HG02870 (cell line): ENCODE measurements at regions not wholly inside any gene's neighbourhood (a gene's known extent, or its start where the extent isn't known, plus 50 kb on each side); places are given as distances from the start of the nearest gene placed in this dataset.

Source experiments
- ATAC-seq: cut with Tn5 transposase; IDR thresholded peaks from one replicate; pipeline ENCODE4 v1.9.1; 2021; ENCODE audit warnings: mild to moderate bottlenecking, moderate library complexity; ENCODE audit not compliant: unreplicated experiment

DNA sequence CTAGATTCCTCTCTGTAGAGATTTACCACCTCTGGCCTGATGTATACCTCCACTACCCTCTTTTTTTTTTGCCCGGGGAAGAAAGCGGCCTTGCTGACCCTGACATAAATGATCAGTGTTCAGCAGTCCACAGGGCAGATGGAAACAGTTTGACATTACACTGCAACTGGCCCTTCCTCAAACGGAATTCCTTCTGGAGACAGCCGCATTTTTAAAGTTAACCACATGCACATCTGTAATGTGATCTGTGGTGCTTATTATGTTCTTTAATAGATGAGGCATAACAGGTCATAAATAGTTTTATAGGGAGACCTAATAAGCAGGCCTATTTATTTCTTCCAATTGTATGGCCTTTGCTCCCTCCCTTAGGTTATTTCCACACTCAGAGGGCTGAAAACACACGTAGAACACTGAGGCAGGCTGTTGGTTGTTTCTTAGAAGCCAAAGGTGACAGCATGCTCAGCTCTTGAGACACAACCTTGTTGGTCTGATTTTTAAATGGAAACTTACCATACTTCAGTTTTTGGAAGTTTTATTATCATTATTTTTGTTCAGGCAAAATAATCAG is 84.0 kb upstream of the APC start:
- no peak for ATAC-seq

DNA sequence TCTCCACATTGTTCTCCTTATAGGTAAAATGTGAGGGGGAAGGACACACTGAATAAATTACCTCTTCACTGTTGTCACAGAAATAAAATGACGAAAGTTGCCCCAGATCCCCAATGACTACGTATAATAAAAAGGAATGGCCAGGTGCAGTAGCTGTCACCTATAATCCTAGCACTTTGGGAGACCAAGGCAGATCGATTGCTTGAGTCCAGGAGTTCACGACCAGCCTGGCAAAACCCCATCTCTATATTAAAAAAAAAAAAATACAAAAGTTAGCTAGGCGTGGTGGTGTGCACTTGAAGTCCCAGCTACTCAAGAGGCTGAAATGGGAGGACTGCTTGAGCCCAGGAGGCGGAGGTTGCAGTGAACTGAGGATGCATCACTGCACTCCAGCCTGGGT is 82.2 kb upstream of the APC start:
- ATAC-seq, result no peak

DNA sequence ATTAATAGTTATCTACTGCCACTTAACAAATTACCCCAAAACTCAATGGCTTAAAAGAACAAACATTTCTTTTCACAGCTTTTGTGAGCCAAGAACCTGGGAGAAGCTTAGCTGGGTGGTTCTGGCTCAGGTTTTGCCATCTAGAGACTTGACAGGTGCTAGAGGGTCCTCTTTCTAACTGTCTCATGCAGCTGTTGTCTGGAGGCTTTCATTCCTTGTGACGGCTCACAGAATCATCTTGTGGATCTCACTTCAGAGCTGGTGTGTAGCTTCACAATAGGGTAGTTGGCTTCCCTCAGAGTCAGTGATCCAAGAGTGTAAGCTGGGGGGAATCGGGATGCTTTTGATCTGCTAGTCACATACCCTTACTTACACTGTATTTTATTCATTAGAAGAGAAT is 81.2 kb upstream of the APC start:
- ATAC-seq, result no peak

DNA sequence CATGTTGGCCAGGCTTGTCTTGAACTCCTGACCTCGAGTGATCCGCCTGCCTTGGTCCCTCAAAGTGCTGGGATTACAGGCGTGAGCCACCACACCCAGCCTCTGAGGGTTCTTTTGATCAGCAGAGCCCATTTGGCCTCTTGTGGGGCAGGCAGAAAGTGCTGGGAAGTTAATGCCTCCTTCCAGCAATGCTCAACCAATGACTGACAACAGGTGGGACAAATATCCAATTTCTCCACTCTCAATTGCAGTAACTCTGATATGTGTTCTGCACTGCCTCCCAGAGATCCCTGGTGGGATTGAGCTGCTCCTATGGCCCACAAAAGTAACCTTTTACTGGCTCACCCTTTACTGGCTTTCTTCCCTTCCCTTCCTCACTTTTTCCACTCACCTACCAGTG is 79.9 kb upstream of the APC start:
- ATAC-seq, result no peak

DNA sequence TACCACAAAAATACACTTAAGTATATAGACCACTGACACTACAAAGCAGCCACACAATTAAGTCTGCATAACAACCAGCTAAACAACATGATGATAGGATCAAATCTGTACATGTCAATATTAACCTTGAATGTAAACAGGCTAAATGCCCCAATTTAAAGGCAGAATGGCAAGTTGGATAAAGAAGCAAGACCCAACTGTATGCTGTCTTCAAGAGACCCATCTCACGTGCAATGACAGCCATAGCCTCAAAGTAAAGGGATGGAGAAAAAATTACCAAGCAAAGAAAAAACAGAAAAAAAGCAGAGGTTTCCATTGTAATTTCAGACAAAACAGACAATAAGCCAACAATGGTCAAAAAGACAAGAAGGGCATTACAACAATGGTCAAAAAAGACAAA is 77.3 kb upstream of the APC start:
- no peak for ATAC-seq

DNA sequence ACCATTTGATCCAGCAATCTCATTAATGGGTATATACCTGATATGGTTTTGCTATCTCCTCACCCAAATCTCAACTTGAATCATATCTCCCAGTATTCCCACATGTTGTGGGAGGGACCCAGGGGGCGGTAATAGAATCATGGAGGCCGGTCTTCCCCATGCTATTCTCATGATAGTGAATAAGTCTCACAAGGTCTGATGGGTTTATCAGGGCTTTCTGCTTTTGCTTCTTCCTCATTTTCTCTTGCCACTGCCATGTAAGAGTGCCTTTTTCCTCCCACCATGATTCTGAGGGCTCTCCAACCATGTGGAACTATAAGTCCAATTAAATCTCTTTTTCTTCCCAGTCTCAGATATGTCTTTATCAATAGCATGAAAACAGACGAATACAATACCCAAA is 74.5 kb upstream of the APC start:
- no peak for ATAC-seq

DNA sequence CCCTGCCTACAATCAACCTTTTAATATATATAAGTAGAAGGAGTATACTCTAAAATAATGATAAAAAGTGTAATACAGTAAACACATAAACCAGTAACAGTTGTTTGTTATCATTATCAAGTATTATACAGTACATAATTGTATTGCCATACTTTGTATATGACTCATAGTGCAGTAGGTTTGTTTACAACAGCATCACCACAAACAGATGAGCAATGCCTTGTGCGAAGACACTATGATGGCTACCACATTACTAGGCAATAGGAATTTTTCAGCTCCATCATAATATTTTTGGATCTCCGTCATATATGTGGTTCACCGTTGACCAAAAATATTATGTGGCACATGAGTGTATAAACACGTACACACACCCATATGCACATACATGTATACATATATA is 69.7 kb upstream of the APC start:
- no peak for ATAC-seq

DNA sequence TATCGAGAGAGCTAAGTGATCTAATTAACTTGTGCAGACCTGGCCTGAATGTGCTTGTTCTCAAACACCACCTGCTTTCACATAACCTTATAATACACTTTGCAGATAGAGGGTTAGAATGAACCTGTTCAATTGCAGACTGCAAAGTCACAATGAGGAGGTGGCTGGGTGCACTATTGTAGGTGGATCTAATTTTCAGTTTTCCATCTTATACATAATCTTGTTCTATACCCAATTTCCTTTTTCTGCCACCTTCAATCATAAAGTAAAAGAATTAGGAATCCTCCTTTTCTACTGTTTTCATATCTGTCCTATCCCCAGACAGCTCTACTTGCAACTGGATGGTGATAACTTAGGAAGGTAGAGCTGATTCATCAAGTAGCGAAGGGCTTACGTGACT is 68.8 kb upstream of the APC start:
- ATAC-seq, result no peak

DNA sequence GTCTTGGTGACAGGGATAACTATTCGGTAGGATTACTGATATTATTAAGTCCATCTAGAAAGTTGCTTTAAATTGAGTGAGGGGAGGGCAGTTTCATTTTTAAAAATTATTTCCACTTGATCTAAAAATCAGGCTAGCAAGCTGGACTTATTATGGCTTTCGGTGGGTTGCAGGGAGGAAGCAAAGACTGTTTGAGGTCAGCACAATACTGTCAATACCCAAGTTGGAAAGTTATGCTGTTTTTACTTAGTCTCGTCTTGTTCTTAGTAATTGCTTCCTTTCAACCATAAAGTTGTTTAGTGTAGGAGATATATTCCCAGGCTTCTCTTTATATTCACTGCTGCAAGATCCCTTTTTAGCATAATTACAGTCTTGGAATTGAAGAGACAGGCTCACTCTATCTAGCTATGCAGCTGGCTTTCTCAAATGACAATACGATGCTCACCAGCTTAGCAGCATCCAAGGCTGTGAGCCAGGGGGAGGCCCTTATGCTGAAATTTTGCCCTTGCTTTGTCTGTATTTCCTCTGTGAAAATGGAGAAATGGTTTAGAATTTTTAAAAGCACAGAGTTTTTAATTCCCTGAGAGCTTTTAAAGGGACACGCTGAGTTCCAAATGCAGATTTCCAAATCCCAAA is 68.2 kb upstream of the APC start:
- peak; percentile 59 for ATAC-seq

DNA sequence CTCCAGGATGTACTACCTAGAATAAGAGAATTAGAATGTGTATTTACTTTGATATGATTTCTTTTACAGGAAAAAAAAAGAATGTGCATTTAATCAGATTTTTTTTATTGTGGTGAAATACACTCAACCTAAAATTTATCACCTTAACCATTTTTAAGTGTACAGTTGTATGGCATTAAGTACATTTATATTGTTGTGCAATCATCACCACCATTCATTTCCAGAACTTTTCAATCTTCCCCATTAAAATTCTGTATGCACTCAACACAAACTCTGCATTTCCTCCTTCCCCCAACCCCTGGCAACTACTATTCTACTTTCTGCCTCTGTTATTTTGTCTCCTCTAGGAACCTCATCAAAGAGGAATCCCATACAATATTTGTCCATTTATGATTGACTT is 66.0 kb upstream of the APC start:
- ATAC-seq, result no peak

DNA sequence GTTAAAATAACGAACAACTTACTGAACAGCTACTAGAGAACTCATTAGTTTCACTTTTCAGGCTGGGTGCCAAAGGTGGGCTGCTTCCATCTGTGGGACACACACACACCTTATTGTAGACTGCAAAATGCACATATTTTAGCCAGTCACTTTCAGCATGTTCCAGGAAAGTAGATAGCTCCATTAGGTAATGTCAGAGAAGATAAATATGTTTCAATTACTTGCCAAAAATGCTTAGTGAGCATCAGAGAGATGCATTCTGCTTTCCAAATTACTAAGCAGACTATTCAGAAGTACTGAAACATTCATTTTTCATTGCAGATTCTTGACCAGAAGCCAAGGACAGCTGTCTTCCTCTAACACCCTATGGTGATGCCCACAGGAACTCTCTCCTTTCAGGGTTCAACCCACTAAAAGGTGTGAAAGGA is 56.2 kb upstream of the APC start:
- ATAC-seq, result peak; percentile 77

DNA sequence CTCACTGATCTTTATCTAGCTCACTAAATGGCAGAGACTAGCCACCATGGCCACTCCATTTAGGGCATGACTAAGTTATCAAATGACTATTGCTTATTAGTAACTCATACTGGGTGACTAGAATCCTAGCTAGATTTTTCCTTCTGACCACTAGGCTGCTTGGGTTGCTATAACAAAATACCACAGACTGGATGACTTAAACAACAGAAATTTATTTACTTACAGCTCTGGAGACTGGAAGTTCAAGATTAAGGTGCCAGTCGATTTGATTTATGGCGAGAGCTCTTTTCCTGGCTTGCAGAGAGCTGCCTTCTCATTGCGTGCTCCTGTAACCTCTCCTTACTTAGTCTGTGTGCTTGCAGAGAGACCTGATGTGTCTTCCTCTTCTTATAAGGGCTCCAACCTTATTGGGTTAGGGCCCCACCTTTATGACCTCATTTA is 55.0 kb upstream of the APC start:
- ATAC-seq, result no peak

DNA sequence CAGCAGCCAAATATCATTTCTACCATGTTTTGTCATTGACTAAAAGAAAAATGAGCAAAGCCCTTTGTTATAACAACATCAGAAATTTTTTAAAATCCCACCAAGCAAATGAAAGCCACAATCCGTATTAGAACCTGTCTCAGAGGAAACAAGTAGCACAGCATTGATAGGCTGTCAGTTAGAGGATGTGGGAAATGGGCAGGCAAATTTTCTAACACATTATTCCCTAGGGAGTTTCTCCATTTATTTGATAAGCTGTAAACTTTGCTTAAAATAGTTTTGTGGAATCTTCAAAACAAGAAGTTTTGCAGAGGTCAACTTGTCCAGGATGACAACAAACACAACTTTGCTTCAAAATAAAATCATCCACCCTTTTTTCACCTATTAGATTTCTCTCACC is 53.6 kb upstream of the APC start:
- no peak for ATAC-seq

DNA sequence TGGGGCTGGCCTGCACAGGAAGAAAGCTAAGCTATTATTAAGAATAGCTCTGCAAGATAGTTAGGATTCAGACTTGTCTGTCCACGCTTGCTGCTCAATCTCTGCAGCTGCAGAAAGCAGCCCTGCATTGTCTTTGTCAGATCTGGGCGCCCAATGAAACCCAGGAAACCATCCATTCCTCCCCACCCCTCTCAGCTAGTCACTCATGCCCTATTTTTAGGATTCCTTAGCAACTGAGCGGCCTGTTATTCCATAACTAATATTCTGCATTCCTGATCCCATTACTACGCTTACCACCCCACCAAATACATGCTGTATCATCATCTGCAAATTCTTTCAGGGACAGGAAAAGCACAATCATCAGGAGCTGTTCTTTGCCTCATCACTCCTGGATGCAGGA is 52.9 kb upstream of the APC start:
- ATAC-seq, result no peak

DNA sequence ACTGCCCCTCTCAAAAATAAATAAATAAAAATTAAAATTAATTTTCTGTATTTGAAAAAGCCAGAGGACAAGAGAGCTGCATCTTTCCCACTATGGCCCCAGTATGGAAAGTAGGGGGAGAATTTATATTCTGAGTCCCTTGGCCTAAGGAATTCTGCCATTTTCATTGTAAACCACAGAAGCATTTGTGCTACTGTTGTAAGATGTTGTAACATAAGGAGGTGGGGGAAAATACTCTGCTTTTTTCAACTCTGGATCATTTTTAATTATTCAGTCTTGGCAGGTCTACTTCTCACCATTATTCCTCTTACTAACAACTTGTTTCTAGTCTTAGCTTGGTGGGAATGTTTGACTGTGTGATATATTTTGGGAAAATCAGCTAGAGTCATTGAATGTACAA is 52.3 kb upstream of the APC start:
- no peak for ATAC-seq

DNA sequence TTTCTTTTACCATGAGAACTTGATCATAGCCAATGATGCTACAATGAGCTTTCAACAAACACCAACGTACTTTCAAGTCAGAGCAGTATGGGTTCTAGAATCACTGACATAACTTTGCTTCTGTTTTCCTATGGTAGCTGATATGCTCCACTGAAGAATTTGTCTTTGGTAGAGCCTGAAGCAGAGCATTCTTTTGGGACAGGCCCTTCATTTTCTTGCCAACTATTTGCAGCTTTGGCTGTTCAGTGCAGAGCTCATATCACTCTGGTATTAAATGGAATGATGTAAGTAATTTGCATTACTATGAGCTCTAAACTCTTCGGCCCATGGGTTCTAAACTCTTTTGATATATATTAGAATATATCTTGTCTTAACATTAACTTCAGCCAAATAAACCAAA is 51.8 kb upstream of the APC start:
- no peak for ATAC-seq

DNA sequence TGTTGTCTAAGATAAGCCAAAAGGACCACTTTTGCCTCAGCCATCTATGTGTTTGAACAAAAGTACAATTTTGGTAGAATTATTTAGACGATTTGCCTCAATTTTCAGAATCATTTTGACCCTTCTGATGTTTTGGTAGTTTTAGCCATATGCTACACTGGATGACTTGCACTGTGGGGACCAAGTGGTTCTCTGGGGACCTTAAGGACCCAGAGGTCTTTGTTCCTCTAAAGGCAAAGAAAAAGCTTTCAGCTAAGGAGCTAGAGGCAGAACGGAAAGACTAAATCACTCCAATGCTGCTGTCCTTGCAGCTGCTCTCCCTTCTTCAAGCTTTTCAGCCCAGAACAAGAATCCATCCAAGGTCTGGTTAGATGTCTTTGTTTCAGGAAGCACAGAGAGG is 51.0 kb upstream of the APC start:
- no peak for ATAC-seq

DNA sequence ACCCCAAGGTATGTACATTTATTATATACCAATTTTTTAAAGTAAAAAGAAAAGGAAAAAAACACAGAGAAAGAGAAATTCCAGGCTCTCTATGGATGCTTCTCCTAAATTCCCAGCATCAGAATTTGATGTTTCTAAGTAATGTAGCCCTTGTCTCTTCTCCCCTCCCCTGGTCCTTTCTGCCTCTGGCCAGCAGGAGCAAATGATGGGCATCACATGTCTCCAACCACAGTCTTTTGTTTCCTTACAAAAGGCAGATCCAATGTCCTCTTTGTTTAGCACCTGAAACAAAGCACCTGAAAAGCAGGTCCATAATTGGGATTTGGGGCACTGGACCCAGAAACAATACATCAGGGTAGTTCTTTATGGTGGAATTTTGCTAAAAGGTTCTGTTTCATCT is 50.4 kb upstream of the APC start:
- ATAC-seq, result no peak
